SK-N-SH (cell line): ENCODE measurements at regions not wholly inside any gene's neighbourhood (a gene's known extent, or its start where the extent isn't known, plus 50 kb on each side); places are given as distances from the start of the nearest gene placed in this dataset.

Experiments
- CTCF ChIP-seq: fragments of 200-600 bp; sonication (generic); IDR thresholded peaks from 2 replicates; pipeline ENCODE4 v1.6.1; 2017; ENCODE audit warnings: antibody characterized with exemption, mild to moderate bottlenecking, moderate library complexity
- EP300 ChIP-seq, 2 experiments: IDR thresholded peaks; 2 replicates each; pipeline versions ENCODE4 v1.4.0 to v1.6.1; 2012; ENCODE audit warnings: borderline replicate concordance in 1 of 2, low read depth in 1 of 2, low read length in 1 of 2
- PBX3 ChIP-seq: IDR thresholded peaks from 2 replicates; pipeline ENCODE4; 2012
- TAF1 ChIP-seq: IDR thresholded peaks from 2 replicates; pipeline ENCODE4 v1.6.1; 2012; ENCODE audit warnings: low read depth, mild to moderate bottlenecking, low read length, moderate library complexity, borderline replicate concordance

- TF ChIP-seq TAF1 = no peak
- no peak for TF ChIP-seq CTCF
- no peak for TF ChIP-seq PBX3
- TF ChIP-seq EP300 (IDR thresholded peaks at IDR 0.05; ENCODE audit: borderline replicate concordance in 1 of 2, low read depth in 1 of 2, low read length in 1 of 2) = no peak
Observed at GRCh38 chr18:34640276-34640675, 69.8 kb upstream of the DTNA start.
